Ishikawa (cell line): ENCODE measurements at regions not wholly inside any gene's neighbourhood (a gene's known extent, or its start where the extent isn't known, plus 50 kb on each side); places are given as distances from the start of the nearest gene placed in this dataset.

ENCODE experiments used
- CEBPB ChIP-seq: IDR thresholded peaks from 2 replicates; pipeline ENCODE4 v1.6.1; 2012
- CREB1 ChIP-seq: IDR thresholded peaks from 2 replicates; pipeline ENCODE4 v1.6.1; 2012; ENCODE audit warnings: low read depth
- EGR1 ChIP-seq: IDR thresholded peaks from 2 replicates; pipeline ENCODE4 v1.6.1; 2012
- EP300 ChIP-seq: IDR thresholded peaks from 2 replicates; pipeline ENCODE4 v1.6.1; 2012; ENCODE audit warnings: borderline replicate concordance
- FOXM1 ChIP-seq: IDR thresholded peaks from 2 replicates; pipeline ENCODE4 v1.6.1; 2012; ENCODE audit warnings: low read depth, borderline replicate concordance
- NFIC ChIP-seq: IDR thresholded peaks from 2 replicates; pipeline ENCODE4 v1.6.1; 2012
- RAD21 ChIP-seq: IDR thresholded peaks from 2 replicates; pipeline ENCODE4 v1.6.1; 2012; ENCODE audit warnings: low read depth
- TAF1 ChIP-seq: IDR thresholded peaks from 2 replicates; pipeline ENCODE4 v1.6.1; 2012; ENCODE audit warnings: low read depth, mild to moderate bottlenecking
- TCF12 ChIP-seq: IDR thresholded peaks from 2 replicates; pipeline ENCODE4 v1.6.1; 2012; ENCODE audit warnings: low read depth
- TEAD4 ChIP-seq: IDR thresholded peaks from 2 replicates; pipeline ENCODE4 v1.6.1; 2012
- YY1 ChIP-seq: IDR thresholded peaks from 2 replicates; pipeline ENCODE4 v1.6.1; 2012; ENCODE audit warnings: low read depth
- ZBTB7A ChIP-seq: IDR thresholded peaks from 2 replicates; pipeline ENCODE4 v1.6.1; 2012; ENCODE audit warnings: low read depth
- TF ChIP-seq, protein P1 (sequence below): IDR thresholded peaks from 2 replicates; pipeline ENCODE4 v1.6.1; 2012
- TF ChIP-seq, protein P2 (sequence below): IDR thresholded peaks from 2 replicates; pipeline ENCODE4 v1.6.1; 2012; ENCODE audit warnings: low read depth, mild to moderate bottlenecking
- TF ChIP-seq, protein P3 (sequence below): IDR thresholded peaks from 2 replicates; pipeline ENCODE4 v1.6.1; 2012

DNA sequence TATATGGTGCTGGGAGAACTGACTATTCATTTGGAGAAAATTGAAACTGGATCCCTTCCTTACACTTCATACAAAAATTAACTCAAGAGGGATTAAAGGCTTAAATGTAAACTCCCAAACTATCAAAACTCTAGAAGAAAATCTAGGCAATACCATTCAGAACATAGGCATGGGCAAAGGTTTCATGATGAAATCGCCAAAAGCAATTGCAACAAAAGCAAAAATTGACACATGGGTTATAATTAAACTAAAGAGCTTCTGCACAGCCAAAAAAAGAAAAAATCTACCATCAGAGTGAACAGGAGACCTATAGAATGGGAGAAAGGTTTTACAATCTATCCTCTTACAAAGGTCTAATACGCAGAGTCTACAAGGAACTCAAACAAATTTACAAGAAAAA is 851.3 kb upstream of the MAN1A1 start:
- TF ChIP-seq EGR1 = no peak
- no peak for TF ChIP-seq FOXM1
- TF ChIP-seq, protein P1, sequence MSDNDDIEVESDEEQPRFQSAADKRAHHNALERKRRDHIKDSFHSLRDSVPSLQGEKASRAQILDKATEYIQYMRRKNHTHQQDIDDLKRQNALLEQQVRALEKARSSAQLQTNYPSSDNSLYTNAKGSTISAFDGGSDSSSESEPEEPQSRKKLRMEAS = no peak
- no peak for TF ChIP-seq RAD21
- TF ChIP-seq TAF1 = no peak
- TF ChIP-seq, protein P2, sequence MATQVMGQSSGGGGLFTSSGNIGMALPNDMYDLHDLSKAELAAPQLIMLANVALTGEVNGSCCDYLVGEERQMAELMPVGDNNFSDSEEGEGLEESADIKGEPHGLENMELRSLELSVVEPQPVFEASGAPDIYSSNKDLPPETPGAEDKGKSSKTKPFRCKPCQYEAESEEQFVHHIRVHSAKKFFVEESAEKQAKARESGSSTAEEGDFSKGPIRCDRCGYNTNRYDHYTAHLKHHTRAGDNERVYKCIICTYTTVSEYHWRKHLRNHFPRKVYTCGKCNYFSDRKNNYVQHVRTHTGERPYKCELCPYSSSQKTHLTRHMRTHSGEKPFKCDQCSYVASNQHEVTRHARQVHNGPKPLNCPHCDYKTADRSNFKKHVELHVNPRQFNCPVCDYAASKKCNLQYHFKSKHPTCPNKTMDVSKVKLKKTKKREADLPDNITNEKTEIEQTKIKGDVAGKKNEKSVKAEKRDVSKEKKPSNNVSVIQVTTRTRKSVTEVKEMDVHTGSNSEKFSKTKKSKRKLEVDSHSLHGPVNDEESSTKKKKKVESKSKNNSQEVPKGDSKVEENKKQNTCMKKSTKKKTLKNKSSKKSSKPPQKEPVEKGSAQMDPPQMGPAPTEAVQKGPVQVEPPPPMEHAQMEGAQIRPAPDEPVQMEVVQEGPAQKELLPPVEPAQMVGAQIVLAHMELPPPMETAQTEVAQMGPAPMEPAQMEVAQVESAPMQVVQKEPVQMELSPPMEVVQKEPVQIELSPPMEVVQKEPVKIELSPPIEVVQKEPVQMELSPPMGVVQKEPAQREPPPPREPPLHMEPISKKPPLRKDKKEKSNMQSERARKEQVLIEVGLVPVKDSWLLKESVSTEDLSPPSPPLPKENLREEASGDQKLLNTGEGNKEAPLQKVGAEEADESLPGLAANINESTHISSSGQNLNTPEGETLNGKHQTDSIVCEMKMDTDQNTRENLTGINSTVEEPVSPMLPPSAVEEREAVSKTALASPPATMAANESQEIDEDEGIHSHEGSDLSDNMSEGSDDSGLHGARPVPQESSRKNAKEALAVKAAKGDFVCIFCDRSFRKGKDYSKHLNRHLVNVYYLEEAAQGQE = no peak
- no peak for TF ChIP-seq NFIC

DNA sequence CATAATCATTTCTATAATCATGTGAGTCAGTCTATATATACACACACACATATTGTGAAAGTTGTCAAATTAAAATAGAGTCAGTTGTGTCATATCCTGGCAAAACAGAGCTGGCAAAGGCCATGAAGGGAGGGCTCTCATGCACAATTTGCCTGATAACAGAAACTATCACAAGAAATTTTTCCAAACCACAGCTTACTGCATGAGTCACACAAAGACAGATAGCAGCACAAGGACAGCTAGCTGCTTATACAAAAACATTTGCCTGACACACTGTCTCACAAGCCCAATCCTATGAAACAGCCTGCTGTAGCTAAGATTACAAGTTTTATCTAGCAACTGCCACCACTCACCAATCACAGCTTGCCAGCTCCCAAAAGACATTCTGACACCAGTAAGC is 848.5 kb upstream of the MAN1A1 start:
- no peak for TF ChIP-seq TEAD4
- TF ChIP-seq TAF1 = no peak
- no peak for TF ChIP-seq EP300
- no peak for TF ChIP-seq CEBPB

DNA sequence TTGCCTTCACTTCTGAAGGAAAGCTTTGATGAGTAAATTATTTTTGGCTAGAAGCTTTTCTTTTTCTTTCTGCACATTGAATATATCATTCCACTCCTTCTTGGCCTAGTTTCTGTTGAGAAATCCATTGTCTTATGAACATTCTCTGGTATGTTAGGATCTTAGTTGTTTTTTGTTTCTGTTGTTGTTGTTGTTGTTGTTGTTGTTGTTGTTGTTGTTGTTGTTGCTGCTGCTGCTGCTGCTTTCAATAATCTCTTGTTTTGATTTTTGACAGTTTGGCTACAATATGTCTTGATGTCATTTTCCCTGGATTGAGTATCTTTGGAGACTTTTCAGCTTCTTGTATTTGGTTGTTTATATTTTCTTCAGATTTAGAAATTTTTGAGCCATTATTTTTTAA is 836.5 kb upstream of the MAN1A1 start:
- TF ChIP-seq TAF1 (no peak), ZBTB7A (no peak), EP300 (no peak)

DNA sequence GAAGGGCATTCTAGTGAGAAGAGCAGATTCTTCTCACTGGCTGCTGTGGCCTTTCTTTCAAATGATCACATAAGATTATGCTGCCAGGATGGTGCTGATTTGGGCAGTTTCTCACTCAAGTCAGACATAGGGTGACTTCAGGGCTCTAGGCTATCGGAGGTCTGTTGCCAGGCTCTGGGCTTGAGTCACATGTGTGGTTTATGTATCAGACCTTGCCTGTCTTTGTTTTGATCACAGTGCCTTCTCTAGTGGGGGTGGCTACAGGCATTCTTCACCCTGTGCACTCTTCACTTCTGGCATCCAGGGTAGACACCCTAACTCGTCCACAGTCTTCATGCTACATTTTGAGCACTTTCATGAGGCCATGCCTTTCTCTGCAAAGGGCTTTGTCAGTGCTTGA is 823.7 kb upstream of the MAN1A1 start:
- no peak for TF ChIP-seq RAD21
- TF ChIP-seq, protein P2 = no peak

DNA sequence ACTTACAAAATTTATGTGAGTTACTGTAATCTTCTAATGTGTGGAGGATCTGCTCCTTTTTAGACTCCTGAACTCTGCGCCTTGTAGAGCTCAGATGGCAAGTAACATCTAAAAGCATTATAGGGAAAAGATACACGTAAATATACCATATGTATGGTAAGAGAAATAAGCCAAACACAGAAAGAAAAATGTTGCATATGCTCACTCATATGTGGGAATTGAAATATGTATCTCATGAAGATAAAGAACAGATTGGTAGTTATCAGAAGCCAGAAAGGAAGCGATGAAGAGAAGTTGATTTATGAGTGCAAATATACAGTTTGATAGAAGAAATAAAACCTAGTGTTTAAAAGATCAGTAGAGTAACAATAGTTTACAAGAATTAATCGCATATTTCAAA is 815.0 kb upstream of the MAN1A1 start:
- TF ChIP-seq EP300 = no peak
- TF ChIP-seq FOXM1 = no peak
- TF ChIP-seq ZBTB7A = no peak
- TF ChIP-seq, protein P1 = no peak
- no peak for TF ChIP-seq CREB1
- TF ChIP-seq, protein P2 = no peak
- no peak for TF ChIP-seq CEBPB
- no peak for TF ChIP-seq YY1
- TF ChIP-seq NFIC = no peak

DNA sequence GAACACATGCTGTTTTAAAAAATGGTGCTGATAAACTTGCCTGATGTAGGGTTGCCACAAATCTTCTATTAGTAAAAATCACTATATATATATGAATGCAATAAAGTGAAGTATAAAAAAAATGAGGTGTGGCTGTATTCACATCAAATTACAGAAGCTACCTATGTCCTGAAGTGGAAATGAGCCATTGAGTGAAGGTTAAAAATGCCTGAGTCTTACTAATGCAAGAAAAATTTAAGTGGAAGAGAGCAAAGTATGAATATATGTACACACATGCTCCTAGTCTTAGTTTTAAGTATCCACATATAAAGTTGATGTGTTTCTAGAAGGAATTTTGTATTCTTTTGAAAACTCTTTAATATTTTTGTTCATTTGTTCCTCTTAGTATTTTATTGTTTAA is 808.3 kb upstream of the MAN1A1 start:
- TF ChIP-seq, protein P1 = no peak
- no peak for TF ChIP-seq CEBPB
- no peak for TF ChIP-seq ZBTB7A
- no peak for TF ChIP-seq CREB1
- no peak for TF ChIP-seq NFIC
- TF ChIP-seq EGR1 = no peak
- no peak for TF ChIP-seq TCF12
- TF ChIP-seq TEAD4 = no peak
- TF ChIP-seq EP300 = no peak
- no peak for TF ChIP-seq YY1
- TF ChIP-seq, protein P3, sequence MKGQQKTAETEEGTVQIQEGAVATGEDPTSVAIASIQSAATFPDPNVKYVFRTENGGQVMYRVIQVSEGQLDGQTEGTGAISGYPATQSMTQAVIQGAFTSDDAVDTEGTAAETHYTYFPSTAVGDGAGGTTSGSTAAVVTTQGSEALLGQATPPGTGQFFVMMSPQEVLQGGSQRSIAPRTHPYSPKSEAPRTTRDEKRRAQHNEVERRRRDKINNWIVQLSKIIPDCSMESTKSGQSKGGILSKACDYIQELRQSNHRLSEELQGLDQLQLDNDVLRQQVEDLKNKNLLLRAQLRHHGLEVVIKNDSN = no peak
